ENCODE measurements at regions not wholly inside any gene's neighbourhood (a gene's known extent, or its start where the extent isn't known, plus 50 kb on each side); places are given as distances from the start of the nearest gene placed in this dataset.

DNA sequence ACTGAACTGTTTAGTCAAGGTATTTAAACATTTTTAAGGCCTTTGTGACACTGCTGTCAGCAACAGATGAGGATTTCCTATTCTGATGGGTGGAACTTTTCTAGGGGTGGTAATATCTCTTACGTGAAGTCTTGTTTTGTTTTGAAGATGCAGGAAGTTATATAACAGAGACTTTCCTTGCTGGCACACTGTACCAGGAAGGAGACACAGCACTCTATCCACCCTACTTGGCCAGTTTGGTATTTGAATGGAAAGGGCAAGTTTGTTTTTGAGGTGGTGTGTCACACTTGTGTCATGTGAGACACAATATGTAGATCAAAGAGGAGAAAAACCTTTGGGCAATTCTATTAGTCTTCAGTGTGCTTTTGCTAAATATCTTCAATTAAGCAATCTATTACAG is 51.6 kb upstream of the SRP54 start:
- DNase-seq (ENCODE audit: low read depth, low spot score), result no peak
- POLR2A ChIA-PET, result no interaction called here
- Histone ChIP-seq H3K27me3 (ENCODE audit: control insufficient read depth, insufficient read depth, low read length) (no peaks in the 10 kb centered on the region), H3K4me3 (ENCODE audit: low read depth, low read length) (no peak overlapping the region), H3K27ac (ENCODE audit: low read depth, low read length) (no peak overlapping the region), H3K9me3 (ENCODE audit: control insufficient read depth, insufficient read depth, low read length) (no peaks in the 10 kb centered on the region)
- TF ChIP-seq, protein P1, sequence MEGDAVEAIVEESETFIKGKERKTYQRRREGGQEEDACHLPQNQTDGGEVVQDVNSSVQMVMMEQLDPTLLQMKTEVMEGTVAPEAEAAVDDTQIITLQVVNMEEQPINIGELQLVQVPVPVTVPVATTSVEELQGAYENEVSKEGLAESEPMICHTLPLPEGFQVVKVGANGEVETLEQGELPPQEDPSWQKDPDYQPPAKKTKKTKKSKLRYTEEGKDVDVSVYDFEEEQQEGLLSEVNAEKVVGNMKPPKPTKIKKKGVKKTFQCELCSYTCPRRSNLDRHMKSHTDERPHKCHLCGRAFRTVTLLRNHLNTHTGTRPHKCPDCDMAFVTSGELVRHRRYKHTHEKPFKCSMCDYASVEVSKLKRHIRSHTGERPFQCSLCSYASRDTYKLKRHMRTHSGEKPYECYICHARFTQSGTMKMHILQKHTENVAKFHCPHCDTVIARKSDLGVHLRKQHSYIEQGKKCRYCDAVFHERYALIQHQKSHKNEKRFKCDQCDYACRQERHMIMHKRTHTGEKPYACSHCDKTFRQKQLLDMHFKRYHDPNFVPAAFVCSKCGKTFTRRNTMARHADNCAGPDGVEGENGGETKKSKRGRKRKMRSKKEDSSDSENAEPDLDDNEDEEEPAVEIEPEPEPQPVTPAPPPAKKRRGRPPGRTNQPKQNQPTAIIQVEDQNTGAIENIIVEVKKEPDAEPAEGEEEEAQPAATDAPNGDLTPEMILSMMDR (IDR thresholded peaks at IDR 0.05; ENCODE audit: low read depth, low read length), result no peak
- CTCF ChIA-PET, result no interaction called here

DNA sequence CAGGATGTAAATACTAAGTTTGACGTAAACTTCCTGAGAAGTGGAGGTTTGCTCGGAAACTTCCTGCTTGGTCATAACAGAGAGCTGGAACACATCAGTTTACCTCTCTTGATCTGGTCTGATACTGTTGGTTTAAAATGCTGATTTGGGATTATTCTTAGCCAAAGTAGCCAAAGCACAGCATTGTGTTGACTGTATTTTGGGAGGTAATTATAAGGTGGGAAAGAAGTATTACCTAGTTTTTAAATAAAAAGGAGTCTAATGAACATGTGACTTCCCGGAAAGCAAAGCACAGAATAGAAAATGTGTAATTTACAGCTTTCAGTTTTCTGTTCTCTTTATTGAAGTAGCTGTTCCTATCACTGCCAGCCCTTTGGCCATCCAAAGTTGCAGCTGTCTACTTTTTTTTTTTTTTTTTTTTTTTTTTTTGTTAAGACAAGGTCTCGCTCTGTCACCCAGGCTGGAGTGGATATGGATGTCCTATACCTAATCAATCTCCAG is 52.2 kb upstream of the SRP54 start:
- no peak for DNase-seq (ENCODE audit: low read depth, low spot score)
- ChIA-PET CTCF (interaction anchor here (0.6 kb wide), 1 partner anchor 444 kb away, joined by 4 read pairs; no protein-coding TSS in a partner anchor), POLR2A (no interaction called here)
- H3K27ac ChIP-seq (ENCODE audit: low read depth, low read length), result no peak overlapping the region
- TF ChIP-seq, protein P1 (IDR thresholded peaks at IDR 0.05; ENCODE audit: low read depth, low read length), result no peak
- no peaks in the 10 kb centered on the region for H3K27me3 ChIP-seq (ENCODE audit: control insufficient read depth, insufficient read depth, low read length)
- H3K9me3 ChIP-seq (ENCODE audit: control insufficient read depth, insufficient read depth, low read length), result no peaks in the 10 kb centered on the region
- H3K4me3 ChIP-seq (ENCODE audit: low read depth, low read length), result no peak overlapping the region

DNA sequence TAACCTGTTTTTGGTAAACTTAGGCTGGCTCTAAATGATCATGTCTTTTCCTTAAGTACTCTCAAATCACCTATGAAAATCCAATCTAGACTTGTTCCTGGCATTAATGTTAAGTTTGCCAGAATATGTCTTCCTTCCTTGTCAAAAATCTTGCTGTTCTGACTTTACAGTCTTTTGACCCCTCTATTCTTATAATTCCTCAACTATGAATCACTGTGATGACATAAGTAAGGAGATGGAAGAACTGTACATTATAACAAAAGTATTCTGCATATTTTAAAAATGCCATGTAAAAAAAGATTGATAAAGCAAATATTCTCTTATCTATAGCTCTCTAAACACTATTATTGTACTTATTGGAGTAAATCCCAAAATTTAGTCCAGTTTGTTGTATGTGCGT is 51.4 kb upstream of the BAZ1A start:
- no peaks in the 10 kb centered on the region for H3K9me3 ChIP-seq (ENCODE audit: control insufficient read depth, insufficient read depth, low read length)
- no peak overlapping the region for H3K27ac ChIP-seq (ENCODE audit: low read depth, low read length)
- CTCF ChIA-PET, result no interaction called here
- POLR2A ChIA-PET, result interaction anchor here (0.6 kb wide), 1 partner anchor 68 kb away, joined by 3 read pairs; no protein-coding TSS in a partner anchor
- TF ChIP-seq, protein P1 (IDR thresholded peaks at IDR 0.05; ENCODE audit: low read depth, low read length), result no peak
- H3K4me3 ChIP-seq (ENCODE audit: low read depth, low read length), result no peak overlapping the region
- DNase-seq (ENCODE audit: low read depth, low spot score), result no peak
- no peaks in the 10 kb centered on the region for H3K27me3 ChIP-seq (ENCODE audit: control insufficient read depth, insufficient read depth, low read length)
